MM.1S (cell line): ENCODE measurements at regions not wholly inside any gene's neighbourhood (a gene's known extent, or its start where the extent isn't known, plus 50 kb on each side); places are given as distances from the start of the nearest gene placed in this dataset.
"Not testable (repeated sequence)": the region's sequence is repeated elsewhere in the genome, so short reads cannot be mapped to it uniquely, and the experiment has no call there.

Source experiments
- DNase-seq: peaks from one replicate; pipeline ENCODE4 v3.0.0-alpha.2; 2015
- H2AFZ ChIP-seq: fragments of 300-600 bp; sonication (generic); 2 replicates; pipeline ENCODE4 v1.6.0; 2016; ENCODE audit warnings: antibody characterized with exemption, low read length
- H3F3A ChIP-seq: fragments of 300-600 bp; sonication (generic); 2 replicates; pipeline ENCODE4 v1.6.1; 2016; ENCODE audit warnings: mild to moderate bottlenecking, antibody characterized with exemption, low read length, moderate library complexity, mixed read lengths; ENCODE audit not compliant: insufficient read depth
- H3K27ac ChIP-seq: fragments of 300-600 bp; sonication (generic); 2 replicates; pipeline ENCODE4 v1.5.1; 2016; ENCODE audit warnings: mild to moderate bottlenecking, low read length
- H3K27me3 ChIP-seq: fragments of 300-600 bp; sonication (generic); replicated peaks from 2 replicates; pipeline ENCODE4 v1.6.0; 2016; ENCODE audit warnings: low read length; ENCODE audit not compliant: insufficient read depth
- H3K36me3 ChIP-seq: fragments of 300-600 bp; sonication (generic); replicated peaks from 2 replicates; pipeline ENCODE4 v1.6.1; 2016; ENCODE audit warnings: mild to moderate bottlenecking, low read length, mixed read lengths; ENCODE audit not compliant: insufficient read depth
- H3K4me1 ChIP-seq: fragments of 300-600 bp; sonication (generic); 2 replicates; pipeline ENCODE4 v1.6.1; 2016; ENCODE audit warnings: low read length, mixed read lengths
- H3K4me2 ChIP-seq: fragments of 300-600 bp; sonication (generic); 2 replicates; pipeline ENCODE4 v1.6.0; 2016; ENCODE audit warnings: low read depth, low read length
- H3K4me3 ChIP-seq: fragments of 300-600 bp; sonication (generic); 2 replicates; pipeline ENCODE4 v1.5.1; 2016; ENCODE audit warnings: low read length, mixed read lengths
- H3K79me2 ChIP-seq: fragments of 300-600 bp; sonication (generic); 2 replicates; pipeline ENCODE4 v1.6.1; 2016; ENCODE audit warnings: mixed run types, low read length, mixed read lengths
- H3K9ac ChIP-seq: fragments of 300-600 bp; sonication (generic); 2 replicates; pipeline ENCODE4 v1.6.1; 2016; ENCODE audit warnings: low read length, mixed read lengths
- H3K9me2 ChIP-seq: fragments of 300-600 bp; sonication (generic); replicated peaks from 2 replicates; pipeline ENCODE4 v1.6.1; 2016; ENCODE audit warnings: mild to moderate bottlenecking, low read length, mixed read lengths; ENCODE audit not compliant: insufficient read depth
- H3K9me3 ChIP-seq: fragments of 300-600 bp; sonication (generic); replicated peaks from 2 replicates; pipeline ENCODE4 v1.6.1; 2016; ENCODE audit warnings: mild to moderate bottlenecking, low read length, mixed read lengths; ENCODE audit not compliant: insufficient read depth
- H4K20me1 ChIP-seq: fragments of 300-600 bp; sonication (generic); 2 replicates; pipeline ENCODE4 v1.6.1; 2016; ENCODE audit warnings: mild to moderate bottlenecking, low read length, moderate library complexity, mixed read lengths; ENCODE audit not compliant: insufficient read depth
- EZH2 ChIP-seq: fragments of 300-600 bp; sonication (generic); optimal IDR thresholded peaks from 2 replicates; pipeline ENCODE3; 2017; ENCODE audit warnings: low read depth, mild to moderate bottlenecking, antibody characterized with exemption, low read length, mixed read lengths
- EZH2phosphoT487 ChIP-seq: fragments of 300-600 bp; sonication (generic); IDR thresholded peaks from 2 replicates; pipeline ENCODE4 v1.6.1; 2018; ENCODE audit warnings: antibody characterized with exemption, low read length
- TF ChIP-seq, protein P1 (sequence below): fragments of 300-600 bp; sonication (generic); IDR thresholded peaks from 2 replicates; pipeline ENCODE4 v1.5.1; 2016; ENCODE audit warnings: antibody characterized with exemption, low read length, mixed read lengths

GRCh38 chr2:142727821-142728478 lies 149.5 kb upstream of the KYNU start:
- not testable (repeated sequence) for H4K20me1 ChIP-seq, H3K79me2 ChIP-seq, H3K9me3 ChIP-seq, H3K9me2 ChIP-seq, H3K27me3 ChIP-seq, H3K9ac ChIP-seq, H3K4me3 ChIP-seq, H3K36me3 ChIP-seq, H3K4me2 ChIP-seq, H3K4me1 ChIP-seq, H2AFZ ChIP-seq, H3K27ac ChIP-seq, DNase-seq, H3F3A ChIP-seq

DNA sequence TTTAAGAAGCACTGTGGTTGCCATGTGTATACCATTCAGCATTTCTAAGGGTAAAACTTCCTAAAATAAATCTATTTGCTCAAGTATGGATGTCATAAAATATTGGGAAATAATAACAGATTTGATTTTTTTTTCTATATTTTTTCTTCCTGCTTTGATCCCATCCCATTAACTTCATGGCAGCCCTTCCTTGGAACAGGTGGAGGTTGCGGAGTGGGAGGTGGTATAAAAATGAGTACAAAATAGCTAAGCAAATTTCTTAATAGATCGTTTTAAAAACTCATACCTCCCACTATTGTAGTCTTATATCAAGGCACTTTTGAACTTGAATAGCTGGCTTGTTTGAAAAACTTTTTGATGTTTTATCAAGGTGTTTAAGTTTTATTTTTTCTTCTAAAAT lies 152.1 kb upstream of the KYNU start:
- H3K36me3 ChIP-seq = no peaks in the 10 kb centered on the region
- DNase-seq = no peak
- no peaks in the 10 kb centered on the region for H3K4me1 ChIP-seq
- H3K27ac ChIP-seq = no peak overlapping the region
- H2AFZ ChIP-seq = no peak overlapping the region
- TF ChIP-seq, protein P1, sequence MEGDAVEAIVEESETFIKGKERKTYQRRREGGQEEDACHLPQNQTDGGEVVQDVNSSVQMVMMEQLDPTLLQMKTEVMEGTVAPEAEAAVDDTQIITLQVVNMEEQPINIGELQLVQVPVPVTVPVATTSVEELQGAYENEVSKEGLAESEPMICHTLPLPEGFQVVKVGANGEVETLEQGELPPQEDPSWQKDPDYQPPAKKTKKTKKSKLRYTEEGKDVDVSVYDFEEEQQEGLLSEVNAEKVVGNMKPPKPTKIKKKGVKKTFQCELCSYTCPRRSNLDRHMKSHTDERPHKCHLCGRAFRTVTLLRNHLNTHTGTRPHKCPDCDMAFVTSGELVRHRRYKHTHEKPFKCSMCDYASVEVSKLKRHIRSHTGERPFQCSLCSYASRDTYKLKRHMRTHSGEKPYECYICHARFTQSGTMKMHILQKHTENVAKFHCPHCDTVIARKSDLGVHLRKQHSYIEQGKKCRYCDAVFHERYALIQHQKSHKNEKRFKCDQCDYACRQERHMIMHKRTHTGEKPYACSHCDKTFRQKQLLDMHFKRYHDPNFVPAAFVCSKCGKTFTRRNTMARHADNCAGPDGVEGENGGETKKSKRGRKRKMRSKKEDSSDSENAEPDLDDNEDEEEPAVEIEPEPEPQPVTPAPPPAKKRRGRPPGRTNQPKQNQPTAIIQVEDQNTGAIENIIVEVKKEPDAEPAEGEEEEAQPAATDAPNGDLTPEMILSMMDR = no peak
- TF ChIP-seq EZH2 (no peak), EZH2phosphoT487 (no peak)
- H3K9me2 ChIP-seq = no peaks in the 10 kb centered on the region
- no peaks in the 10 kb centered on the region for H3K9me3 ChIP-seq
- H3K27me3 ChIP-seq = no peaks in the 10 kb centered on the region
- no peaks in the 10 kb centered on the region for H4K20me1 ChIP-seq
- H3F3A ChIP-seq = no peaks in the 10 kb centered on the region
- H3K9ac ChIP-seq = no peak overlapping the region
- no peak overlapping the region for H3K4me2 ChIP-seq
- H3K79me2 ChIP-seq = no peaks in the 10 kb centered on the region
- no peak overlapping the region for H3K4me3 ChIP-seq

DNA sequence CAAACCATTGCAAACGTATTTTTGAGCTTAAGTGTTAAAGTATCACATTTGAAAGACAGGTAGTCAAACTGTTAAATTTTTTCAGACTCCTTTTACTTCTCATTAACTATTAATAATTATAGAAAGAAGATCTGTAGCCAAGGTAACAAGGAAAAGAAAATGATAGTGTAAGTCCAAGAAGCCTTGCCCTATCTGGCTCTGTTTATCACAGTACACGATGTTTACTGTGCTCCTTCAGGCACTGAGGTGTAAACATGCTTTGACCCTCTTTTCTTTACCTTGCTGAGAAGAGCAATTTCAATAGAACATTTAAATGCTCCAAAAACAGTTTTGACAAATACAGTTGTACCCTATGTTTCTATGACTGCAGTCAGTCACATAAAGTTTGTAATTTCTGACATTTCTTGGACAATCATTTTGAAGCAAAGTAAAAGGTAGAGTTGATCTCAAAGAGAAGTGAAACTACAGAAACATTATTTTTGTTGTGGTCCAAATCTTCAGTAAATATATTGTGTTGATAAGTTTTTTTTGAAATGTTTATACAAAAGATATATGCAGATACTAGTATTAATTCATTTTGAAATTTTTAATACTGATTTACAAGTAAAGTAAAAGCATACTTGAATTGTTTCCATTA lies 152.6 kb upstream of the KYNU start:
- TF ChIP-seq, protein P1 = no peak
- TF ChIP-seq EZH2phosphoT487 (no peak), EZH2 (no peak)
- Histone ChIP-seq H4K20me1 (no peaks in the 10 kb centered on the region), H3K4me2 (no peak overlapping the region), H3K79me2 (no peaks in the 10 kb centered on the region), H3F3A (no peaks in the 10 kb centered on the region), H3K4me3 (no peak overlapping the region), H2AFZ (no peak overlapping the region), H3K9me3 (no peaks in the 10 kb centered on the region), H3K4me1 (no peaks in the 10 kb centered on the region), H3K9ac (no peak overlapping the region), H3K27ac (no peak overlapping the region), H3K27me3 (no peaks in the 10 kb centered on the region), H3K9me2 (no peaks in the 10 kb centered on the region), H3K36me3 (no peaks in the 10 kb centered on the region)
- no peak for DNase-seq

DNA sequence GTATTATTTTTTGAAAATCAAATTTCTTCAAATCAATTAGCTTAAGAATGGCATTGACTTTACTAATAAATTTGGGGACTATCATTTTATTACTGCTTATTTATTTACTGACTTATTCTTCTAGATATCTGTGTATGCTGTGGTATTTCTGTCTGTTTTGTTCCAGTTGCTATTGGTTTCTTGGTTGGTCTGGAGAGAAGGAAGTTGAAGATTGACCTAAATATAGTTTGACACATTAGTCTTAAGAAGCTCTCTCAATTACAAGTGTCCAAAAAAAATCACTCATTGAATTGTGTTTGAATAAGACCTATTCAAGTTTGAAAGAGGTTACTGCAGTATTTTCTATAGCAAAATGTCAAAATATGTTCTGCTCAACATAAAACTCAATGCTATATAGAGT lies 153.3 kb upstream of the KYNU start:
- no peaks in the 10 kb centered on the region for H4K20me1 ChIP-seq
- TF ChIP-seq EZH2phosphoT487 = no peak
- no peak for TF ChIP-seq EZH2
- TF ChIP-seq, protein P1 = no peak
- H2AFZ ChIP-seq = no peak overlapping the region
- no peaks in the 10 kb centered on the region for H3K4me1 ChIP-seq
- DNase-seq = no peak
- H3K4me2 ChIP-seq = no peak overlapping the region
- H3K9me2 ChIP-seq = no peaks in the 10 kb centered on the region
- no peaks in the 10 kb centered on the region for H3K36me3 ChIP-seq
- no peaks in the 10 kb centered on the region for H3F3A ChIP-seq
- H3K9me3 ChIP-seq = no peaks in the 10 kb centered on the region
- H3K79me2 ChIP-seq = no peaks in the 10 kb centered on the region
- no peaks in the 10 kb centered on the region for H3K27me3 ChIP-seq
- H3K9ac ChIP-seq = no peak overlapping the region
- no peak overlapping the region for H3K27ac ChIP-seq
- no peak overlapping the region for H3K4me3 ChIP-seq
